ENCODE measurements at regions not wholly inside any gene's neighbourhood (a gene's known extent, or its start where the extent isn't known, plus 50 kb on each side); places are given as distances from the start of the nearest gene placed in this dataset.

GRCh38 chr12:124442281-124442680 lies 125.1 kb downstream of the NCOR2 start:
- no peak for DNase-seq (ENCODE audit: extremely low spot score)
- POLR2A ChIA-PET: no interaction called here
- TF ChIP-seq TARDBP (IDR thresholded peaks at IDR 0.05): no peak
- TF ChIP-seq BHLHE40 (IDR thresholded peaks at IDR 0.05; ENCODE audit: borderline replicate concordance): no peak
- no peak for TF ChIP-seq CTBP1 (IDR thresholded peaks at IDR 0.05; ENCODE audit: borderline replicate concordance)
- no peak for TF ChIP-seq SUZ12 (IDR thresholded peaks at IDR 0.05)
- no peak for TF ChIP-seq LEF1 (IDR thresholded peaks at IDR 0.05; ENCODE audit: borderline replicate concordance)
- TF ChIP-seq FOXA1 (IDR thresholded peaks at IDR 0.05): no peak
- TF ChIP-seq FOXK2 (IDR thresholded peaks at IDR 0.05): no peak
- TF ChIP-seq, protein P1, sequence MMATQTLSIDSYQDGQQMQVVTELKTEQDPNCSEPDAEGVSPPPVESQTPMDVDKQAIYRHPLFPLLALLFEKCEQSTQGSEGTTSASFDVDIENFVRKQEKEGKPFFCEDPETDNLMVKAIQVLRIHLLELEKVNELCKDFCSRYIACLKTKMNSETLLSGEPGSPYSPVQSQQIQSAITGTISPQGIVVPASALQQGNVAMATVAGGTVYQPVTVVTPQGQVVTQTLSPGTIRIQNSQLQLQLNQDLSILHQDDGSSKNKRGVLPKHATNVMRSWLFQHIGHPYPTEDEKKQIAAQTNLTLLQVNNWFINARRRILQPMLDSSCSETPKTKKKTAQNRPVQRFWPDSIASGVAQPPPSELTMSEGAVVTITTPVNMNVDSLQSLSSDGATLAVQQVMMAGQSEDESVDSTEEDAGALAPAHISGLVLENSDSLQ (IDR thresholded peaks at IDR 0.05): no peak
- TF ChIP-seq NFRKB (IDR thresholded peaks at IDR 0.05): no peak
- CTCF ChIA-PET: no interaction called here

- no peak for TF ChIP-seq CTBP1 (IDR thresholded peaks at IDR 0.05; ENCODE audit: borderline replicate concordance)
- TF ChIP-seq TARDBP (IDR thresholded peaks at IDR 0.05): no peak
- TF ChIP-seq LEF1 (IDR thresholded peaks at IDR 0.05; ENCODE audit: borderline replicate concordance): no peak
- no peak for TF ChIP-seq SP1 (IDR thresholded peaks at IDR 0.05)
- TF ChIP-seq BHLHE40 (IDR thresholded peaks at IDR 0.05; ENCODE audit: borderline replicate concordance): no peak
- TF ChIP-seq FOXK2 (IDR thresholded peaks at IDR 0.05): no peak
- TF ChIP-seq, protein P1 (IDR thresholded peaks at IDR 0.05): no peak
- no peak for TF ChIP-seq ELF4 (IDR thresholded peaks at IDR 0.05)
- no peak for TF ChIP-seq HDGF (IDR thresholded peaks at IDR 0.05; ENCODE audit: borderline replicate concordance)
- TF ChIP-seq ARNT (IDR thresholded peaks at IDR 0.05): no peak
- TF ChIP-seq ZNF384 (IDR thresholded peaks at IDR 0.05): no peak
- ChIA-PET POLR2A (no interaction called here), CTCF (no interaction called here)
- no peak for DNase-seq (ENCODE audit: extremely low spot score)
Measured at GRCh38 chr12:124441443-124442194, 125.8 kb downstream of the NCOR2 start.

DNA sequence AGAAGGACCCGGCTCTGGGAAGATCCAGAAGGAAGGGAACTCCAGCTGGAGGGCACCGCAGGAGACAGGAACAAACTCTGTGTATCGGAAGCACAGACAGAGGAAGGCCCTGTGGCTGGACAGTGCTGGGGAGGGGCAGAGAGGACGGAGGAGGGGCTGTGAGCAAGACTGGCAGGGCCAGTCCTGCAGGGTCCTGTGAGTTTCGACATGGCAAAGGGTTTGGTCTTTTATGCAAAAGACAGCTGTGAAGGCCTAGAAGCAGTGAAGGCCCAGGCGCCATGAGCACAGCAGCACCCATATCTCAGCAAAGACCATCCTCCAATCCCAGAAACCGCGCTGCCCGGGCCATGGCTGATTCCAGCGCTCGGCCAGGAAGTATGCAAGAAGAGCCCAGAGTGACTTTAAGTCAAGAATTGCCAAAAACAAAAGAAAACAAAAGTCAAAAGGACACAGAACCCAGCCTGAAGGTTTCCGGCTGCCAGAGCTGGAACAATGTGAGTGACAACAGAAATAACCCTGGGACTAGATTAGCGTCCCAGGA lies 126.5 kb downstream of the NCOR2 start:
- DNase-seq (ENCODE audit: extremely low spot score): no peak
- ChIA-PET CTCF (no interaction called here), POLR2A (no interaction called here)
- TF ChIP-seq ZNF384 (IDR thresholded peaks at IDR 0.05) (no peak), BHLHE40 (IDR thresholded peaks at IDR 0.05; ENCODE audit: borderline replicate concordance) (no peak), HDGF (IDR thresholded peaks at IDR 0.05; ENCODE audit: borderline replicate concordance) (no peak), SP1 (IDR thresholded peaks at IDR 0.05) (no peak), FOXK2 (IDR thresholded peaks at IDR 0.05) (no peak), ELF4 (IDR thresholded peaks at IDR 0.05) (no peak), CTBP1 (IDR thresholded peaks at IDR 0.05; ENCODE audit: borderline replicate concordance) (no peak), TARDBP (IDR thresholded peaks at IDR 0.05) (no peak), FOXA1 (IDR thresholded peaks at IDR 0.05) (no peak), SUZ12 (IDR thresholded peaks at IDR 0.05) (no peak), L3MBTL2 (conservative IDR thresholded peaks at IDR 0.05) (no peak), ARNT (IDR thresholded peaks at IDR 0.05) (no peak), NFRKB (IDR thresholded peaks at IDR 0.05) (no peak), LEF1 (IDR thresholded peaks at IDR 0.05; ENCODE audit: borderline replicate concordance) (no peak), FOXM1 (IDR thresholded peaks at IDR 0.05; ENCODE audit: borderline replicate concordance) (no peak)
- TF ChIP-seq, protein P1 (IDR thresholded peaks at IDR 0.05): no peak

DNA sequence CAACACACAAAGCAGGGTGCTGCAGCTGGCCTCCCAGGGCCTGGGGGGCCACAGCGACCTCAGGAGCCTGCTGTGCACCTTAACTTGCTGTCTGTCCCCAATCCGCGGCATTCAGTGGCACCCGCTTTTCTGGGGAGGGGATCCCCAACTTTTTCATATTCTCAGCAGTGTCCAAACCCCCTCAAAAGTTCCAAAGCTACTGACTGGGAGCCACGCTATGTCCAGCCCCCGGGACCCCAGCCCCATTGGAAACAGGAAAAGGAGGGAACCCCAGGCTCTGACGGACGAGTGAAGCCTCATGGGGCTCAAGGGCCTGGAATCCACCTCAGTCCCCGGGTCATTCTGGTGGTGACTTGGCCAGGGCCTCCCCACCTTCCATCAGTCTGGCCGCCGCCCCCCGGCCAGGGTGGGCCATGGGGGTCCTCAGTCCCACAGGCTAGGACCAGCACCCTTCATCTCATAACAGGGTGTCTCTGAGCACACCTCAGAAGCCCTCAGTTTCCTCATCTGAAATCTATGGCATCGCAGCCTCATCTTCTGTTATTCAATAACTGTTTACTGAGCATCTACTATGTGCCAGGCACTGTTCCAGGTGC lies 127.3 kb downstream of the NCOR2 start:
- CTCF ChIA-PET: no interaction called here
- TF ChIP-seq FOXM1 (IDR thresholded peaks at IDR 0.05; ENCODE audit: borderline replicate concordance): no peak
- TF ChIP-seq NFRKB (IDR thresholded peaks at IDR 0.05): no peak
- TF ChIP-seq, protein P1 (IDR thresholded peaks at IDR 0.05): no peak
- TF ChIP-seq CTBP1 (IDR thresholded peaks at IDR 0.05; ENCODE audit: borderline replicate concordance): no peak
- no peak for TF ChIP-seq HDGF (IDR thresholded peaks at IDR 0.05; ENCODE audit: borderline replicate concordance)
- TF ChIP-seq SP1 (IDR thresholded peaks at IDR 0.05): no peak
- no peak for TF ChIP-seq SUZ12 (IDR thresholded peaks at IDR 0.05)
- TF ChIP-seq TARDBP (IDR thresholded peaks at IDR 0.05): no peak
- POLR2A ChIA-PET: no interaction called here
- no peak for DNase-seq (ENCODE audit: extremely low spot score)

GRCh38 chr12:124438437-124439056 lies 128.9 kb downstream of the NCOR2 start:
- no peak for DNase-seq (ENCODE audit: extremely low spot score)
- TF ChIP-seq SUZ12 (IDR thresholded peaks at IDR 0.05) (no peak), LEF1 (IDR thresholded peaks at IDR 0.05; ENCODE audit: borderline replicate concordance) (no peak), BHLHE40 (IDR thresholded peaks at IDR 0.05; ENCODE audit: borderline replicate concordance) (no peak), FOXM1 (IDR thresholded peaks at IDR 0.05; ENCODE audit: borderline replicate concordance) (no peak), NFRKB (IDR thresholded peaks at IDR 0.05) (no peak)
- TF ChIP-seq, protein P1 (IDR thresholded peaks at IDR 0.05): no peak
- ChIA-PET CTCF (no interaction called here), POLR2A (no interaction called here)
